HepG2 (cell line): ENCODE measurements at regions not wholly inside any gene's neighbourhood (a gene's known extent, or its start where the extent isn't known, plus 50 kb on each side); places are given as distances from the start of the nearest gene placed in this dataset.

ENCODE experiments used
- ATAC-seq: fragments of 200-7000 bp; cut with Tn5 transposase; 3 replicates; pipeline ENCODE4 v1.9.1; 2020; ENCODE audit warnings: mild to moderate bottlenecking, moderate library complexity
- BruUV-seq: library from RNA; stranded (reverse); fragments of 400-500 nt; replicated peaks from 2 replicates; lab custom pipeline; 2021; lab: Mats Ljungman, UMichigan
- CTCF ChIA-PET: fragments of 300-600 bp; formaldehyde crosslinking; extraction: SDS; loops from one replicate; lab custom pipeline; 2021; ENCODE audit warnings: low total read pairs, inconsistent platforms, low intra/inter-chr PET ratio; lab: Yijun Ruan, JAX
- POLR2A ChIA-PET: fragments of 350-600 bp; sonication (Branson Sonifier 250); formaldehyde crosslinking; loops from one replicate; lab custom pipeline; 2020; ENCODE audit warnings: antibody characterized with exemption, inconsistent platforms; lab: Yijun Ruan, JAX
- DNase-seq: peaks from one replicate; pipeline ENCODE4 v3.0.0-alpha.2; 2015; ENCODE audit warnings: low spot score
- FAIRE-seq: peaks from 3 replicates; lab custom pipeline; 2011; peaks lifted over from hg19 to GRCh38; lab: Jason Lieb, UNC
- H2AFZ ChIP-seq: one replicate; pipeline ENCODE4 v1.6.1; 2011; ENCODE audit warnings: low read length, inconsistent platforms
- H3K27ac ChIP-seq: fragments of 300-600 bp; 3 replicates; pipeline ENCODE4 v1.8.0; 2011; ENCODE audit warnings: mixed run types, mild to moderate bottlenecking, mixed read lengths, low read length, inconsistent platforms; ENCODE audit not compliant: insufficient read depth; ENCODE audit errors: extremely low read length
- H3K27me3 ChIP-seq, 2 experiments: fragments of 200-600 bp in 1 of 2; 2 replicates in 1 of 2; 3 replicates in 1 of 2; pipeline versions ENCODE4 v1.6.0 to v1.8.0; 2011; ENCODE audit warnings: low read length in 2 of 2, mild to moderate bottlenecking in 2 of 2, moderate library complexity in 2 of 2, inconsistent platforms in 1 of 2; ENCODE audit not compliant: insufficient read depth in 2 of 2, control insufficient read depth in 1 of 2
- H3K36me3 ChIP-seq, 2 experiments: fragments of 200-600 bp in 1 of 2; replicated peaks in 1 of 2; 2 replicates in 1 of 2; 3 replicates in 1 of 2; pipeline versions ENCODE4 v1.5.1 to v1.8.0; 2011; ENCODE audit warnings: low read length in 2 of 2, inconsistent platforms in 1 of 2; ENCODE audit not compliant: insufficient read depth in 2 of 2, control insufficient read depth in 1 of 2
- H3K4me1 ChIP-seq: 2 replicates; pipeline ENCODE4 v1.5.1; 2012; ENCODE audit warnings: low read length, inconsistent platforms; ENCODE audit not compliant: insufficient read depth
- H3K4me2 ChIP-seq: 2 replicates; pipeline ENCODE4 v1.6.0; 2011; ENCODE audit warnings: low read depth, low read length, inconsistent platforms
- H3K4me3 ChIP-seq, 3 experiments: fragments of 200-600 bp in 1 of 3; sonication (generic), shearing (Covaris generic) in 1 of 3; replicated peaks in 1 of 3; 2 replicates each; pipeline ENCODE4 v1.5.1; 2011 to 2016; ENCODE audit warnings: low read length in 3 of 3, inconsistent platforms in 2 of 3, low read depth in 2 of 3, mild to moderate bottlenecking in 2 of 3, control low read depth in 1 of 3, mixed read lengths in 1 of 3; ENCODE audit not compliant: insufficient read depth in 1 of 3
- H3K79me2 ChIP-seq: one replicate; pipeline ENCODE4 v1.6.1; 2011; ENCODE audit warnings: low read length, inconsistent platforms; ENCODE audit not compliant: insufficient read depth
- H3K9ac ChIP-seq: 2 replicates; pipeline ENCODE4 v1.6.0; 2011; ENCODE audit warnings: mild to moderate bottlenecking, low read depth, low read length, inconsistent platforms; ENCODE audit not compliant: insufficient read depth
- H3K9me3 ChIP-seq: 2 replicates; pipeline ENCODE4 v1.5.1; 2012; ENCODE audit warnings: mild to moderate bottlenecking, low read length
- H4K20me1 ChIP-seq: 2 replicates; pipeline ENCODE4 v1.6.0; 2011; ENCODE audit warnings: inconsistent platforms, mild to moderate bottlenecking, low read length, moderate library complexity; ENCODE audit not compliant: insufficient read depth
- AKAP8 ChIP-seq: sonication (generic); formaldehyde crosslinking; IDR thresholded peaks from 2 replicates; pipeline ENCODE4 v1.5.1; 2020; ENCODE audit warnings: mild to moderate bottlenecking, missing genetic modification reagents
- CCDC6 ChIP-seq: sonication (generic); formaldehyde crosslinking; IDR thresholded peaks from 2 replicates; pipeline ENCODE4 v1.8.1; 2022; ENCODE audit warnings: mild to moderate bottlenecking, missing genetic modification reagents, moderate library complexity
- ELK4 ChIP-seq: sonication (generic); formaldehyde crosslinking; IDR thresholded peaks from 2 replicates; pipeline ENCODE4 v1.9.0; 2021; ENCODE audit warnings: missing genetic modification reagents, borderline replicate concordance
- FLYWCH1 ChIP-seq: sonication (generic); formaldehyde crosslinking; IDR thresholded peaks from 2 replicates; pipeline ENCODE4 v1.8.1; 2023; ENCODE audit warnings: mild to moderate bottlenecking, missing genetic modification reagents
- HCFC1 ChIP-seq: fragments of 150-350 bp; IDR thresholded peaks from 2 replicates; pipeline ENCODE4 v1.6.1; 2014; ENCODE audit warnings: low read depth, low read length
- KDM5B ChIP-seq: sonication (generic); formaldehyde crosslinking; IDR thresholded peaks from 2 replicates; pipeline ENCODE4 v1.4.0; 2020; ENCODE audit warnings: missing genetic modification reagents, mild to moderate bottlenecking, borderline replicate concordance
- MED8 ChIP-seq: sonication (generic); formaldehyde crosslinking; IDR thresholded peaks from 2 replicates; pipeline ENCODE4 v1.8.1; 2023; ENCODE audit warnings: mild to moderate bottlenecking, missing genetic modification reagents; ENCODE audit not compliant: insufficient replicate concordance
- MEIS1 ChIP-seq: sonication (generic); formaldehyde crosslinking; IDR thresholded peaks from 2 replicates; pipeline ENCODE4 v1.9.0; 2021; ENCODE audit warnings: mild to moderate bottlenecking, missing genetic modification reagents, moderate library complexity, borderline replicate concordance
- NCOA2 ChIP-seq: sonication (generic); formaldehyde crosslinking; IDR thresholded peaks from 2 replicates; pipeline ENCODE4 v1.8.0; 2022; ENCODE audit warnings: inconsistent platforms
- PRDM10 ChIP-seq: sonication (generic); formaldehyde crosslinking; IDR thresholded peaks from 2 replicates; pipeline ENCODE4 v1.4.0; 2020; ENCODE audit warnings: low read depth, missing genetic modification reagents
- RFX5 ChIP-seq: IDR thresholded peaks from 2 replicates; pipeline ENCODE4 v1.6.1; 2011; ENCODE audit warnings: low read depth, low read length, improper control_type of control experiment
- SMYD3 ChIP-seq: sonication (generic); formaldehyde crosslinking; IDR thresholded peaks from 2 replicates; pipeline ENCODE4 v1.8.1; 2023; ENCODE audit warnings: mild to moderate bottlenecking, missing genetic modification reagents
- SRSF1 ChIP-seq: fragments of 200-400 bp; formaldehyde crosslinking; optimal IDR thresholded peaks from 2 replicates; pipeline ENCODE3; 2017; ENCODE audit warnings: mild to moderate bottlenecking, low read depth, low read length, moderate library complexity
- TAF15 ChIP-seq: fragments of 200-400 bp; formaldehyde crosslinking; IDR thresholded peaks from one replicate; pipeline ENCODE4 v1.6.1; 2018; ENCODE audit warnings: mild to moderate bottlenecking, low read depth, low read length; ENCODE audit not compliant: poor library complexity, severe bottlenecking
- ZMYM4 ChIP-seq: sonication (generic); formaldehyde crosslinking; IDR thresholded peaks from 2 replicates; pipeline ENCODE4 v1.8.1; 2023; ENCODE audit warnings: mild to moderate bottlenecking, missing genetic modification reagents
- ZNF34 ChIP-seq: sonication (generic); formaldehyde crosslinking; IDR thresholded peaks from 2 replicates; pipeline ENCODE4 v1.4.0; 2020; ENCODE audit warnings: mild to moderate bottlenecking, missing genetic modification reagents, borderline replicate concordance
- ZNF484 ChIP-seq: sonication (generic); formaldehyde crosslinking; IDR thresholded peaks from 2 replicates; pipeline ENCODE4 v1.5.1; 2020; ENCODE audit warnings: mild to moderate bottlenecking, low read depth, missing genetic modification reagents, borderline replicate concordance
- ZSCAN9 ChIP-seq: IDR thresholded peaks from 2 replicates; pipeline ENCODE4 v1.6.1; 2016; ENCODE audit warnings: borderline replicate concordance
- WGBS: methylation state at CpG from one replicate; pipeline ENCODE4 v1.1.6; 2017; ENCODE audit warnings: low lambda C conversion rate; 5-methylcytosine and 5-hydroxymethylcytosine counted together
- in situ Hi-C: cut with HindIII; loops from 2 replicates; pipeline ENCODE4 v1.10.0; 2017; ENCODE audit warnings: low pct_unique_long_range_greater_than_20kb; ENCODE audit not compliant: extremely low pct_ligation_motif_present
- intact Hi-C: fragments of 100-400 bp; cut with micrococcal nuclease; formaldehyde crosslinking; loops from one replicate; pipeline ENCODE4 v1.10.0; 2022; ENCODE audit not compliant: unreplicated experiment

- Histone ChIP-seq H3K9ac (no peak overlapping the region), H3K27me3 (no peaks in the 10 kb centered on the region; a peak in 1 of 5 replicates), H3K27ac (no peak overlapping the region), H3K4me1 (peaks cover 7% of the 10 kb centered on the region; the same call in 1 of the 2 replicates), H2AFZ (no peak overlapping the region), H3K36me3 (no peaks in the 10 kb centered on the region), H3K79me2 (no peaks in the 10 kb centered on the region), H3K9me3 (no peaks in the 10 kb centered on the region), H4K20me1 (no peaks in the 10 kb centered on the region), H3K4me2 (no peak overlapping the region), H3K4me3 (no peak overlapping the region)
- in situ Hi-C loops (no loop called here), intact Hi-C loops (no loop called here)
- FAIRE-seq (no peak), ATAC-seq (no peak), DNase-seq (no peak)
- no TSS peak for BruUV-seq
- ChIA-PET POLR2A (no interaction called here), CTCF (no interaction called here)
- TF ChIP-seq SRSF1 (no peak), MEIS1 (CRISPR knock-in tag) (no peak), ZMYM4 (CRISPR knock-in tag) (no peak), FLYWCH1 (no peak), ZNF34 (CRISPR knock-in tag) (no peak), ZNF484 (CRISPR knock-in tag) (no peak), TAF15 (no peak), RFX5 (no peak), PRDM10 (CRISPR knock-in tag) (no peak), MED8 (CRISPR knock-in tag) (no peak), ELK4 (no peak), CCDC6 (CRISPR knock-in tag) (no peak), SMYD3 (CRISPR knock-in tag) (no peak), NCOA2 (CRISPR knock-in tag) (no peak), ZSCAN9 (no peak), HCFC1 (no peak), KDM5B (CRISPR knock-in tag) (no peak), AKAP8 (CRISPR knock-in tag) (no peak)
- TF ChIP-seq, all 625 proteins: peak for 0
- 83% methylated on average over 1 of the region's 1 CpG for WGBS
Observed at GRCh38 chr3:30458376-30459171, 147.8 kb upstream of the TGFBR2 start.
